ENCODE measurements at regions not wholly inside any gene's neighbourhood (a gene's known extent, or its start where the extent isn't known, plus 50 kb on each side); places are given as distances from the start of the nearest gene placed in this dataset.

GRCh38 chr1:43054961-43055360 lies 96.3 kb upstream of the SLC2A1 start (continued):
- TF ChIP-seq ZNF10 (CRISPR knock-in tag; IDR thresholded peaks at IDR 0.05; ENCODE audit: borderline replicate concordance, low read depth) (no peak), GFI1 (CRISPR knock-in tag; IDR thresholded peaks at IDR 0.05; ENCODE audit: borderline replicate concordance) (no peak)

GRCh38 chr1:43052786-43053439 lies 94.2 kb upstream of the SLC2A1 start:
- DNase-seq (ENCODE audit: low spot score) (no peak), ATAC-seq (no peak), FAIRE-seq (no peak)
- no peaks in the 10 kb centered on the region for H3K27me3 ChIP-seq (ENCODE audit: control insufficient read depth in 1 of 2, insufficient read depth in 2 of 2, low read length in 2 of 2)
- no peak for TF ChIP-seq ZSCAN30 (CRISPR knock-in tag; IDR thresholded peaks at IDR 0.05)
- TF ChIP-seq SIN3A (IDR thresholded peaks at IDR 0.05; ENCODE audit: borderline replicate concordance, low read depth, low read length), result no peak
- TF ChIP-seq NFAT5 (CRISPR knock-in tag; IDR thresholded peaks at IDR 0.05), result no peak
- no peak for TF ChIP-seq NR3C1 (CRISPR knock-in tag; IDR thresholded peaks at IDR 0.05)
- TF ChIP-seq KDM5A (IDR thresholded peaks at IDR 0.05; ENCODE audit: borderline replicate concordance, low read length), result no peak
- TF ChIP-seq ZNF790 (CRISPR knock-in tag; IDR thresholded peaks at IDR 0.05; ENCODE audit: borderline replicate concordance), result no peak
- TF ChIP-seq NONO (IDR thresholded peaks at IDR 0.05), result no peak
- TF ChIP-seq NONO (CRISPR knock-in tag; conservative IDR thresholded peaks at IDR 0.05), result no peak
- TF ChIP-seq ZMYM2 (CRISPR knock-in tag; IDR thresholded peaks at IDR 0.05), result no peak
- no peak for TF ChIP-seq HINFP (CRISPR knock-in tag; IDR thresholded peaks at IDR 0.05; ENCODE audit: low read depth)
- no peaks in the 10 kb centered on the region for H3K79me2 ChIP-seq (ENCODE audit: insufficient read depth, low read length)
- POLR2A ChIA-PET, result no interaction called here
- H3K4me1 ChIP-seq (ENCODE audit: insufficient read depth, low read length), result peaks cover 63% of the 10 kb centered on the region
- H3K4me2 ChIP-seq (ENCODE audit: low read depth, low read length), result no peak overlapping the region
- H2AFZ ChIP-seq (ENCODE audit: low read length), result no peak overlapping the region
- no peak overlapping the region for H3K9ac ChIP-seq (ENCODE audit: insufficient read depth, low read depth, low read length)
- no peaks in the 10 kb centered on the region for H4K20me1 ChIP-seq (ENCODE audit: insufficient read depth, low read length)
- no TSS peak for BruUV-seq (replicated peaks)
- no peaks in the 10 kb centered on the region for H3K9me3 ChIP-seq (ENCODE audit: low read length)
- H3K36me3 ChIP-seq (replicated peaks in 1 of 2; ENCODE audit: control insufficient read depth in 1 of 2, insufficient read depth in 2 of 2, low read length in 2 of 2), result no peaks in the 10 kb centered on the region
- 96% methylated on average over 2 of the region's 2 CpGs for WGBS (ENCODE audit: low lambda C conversion rate)
- CTCF ChIA-PET (ENCODE audit: low intra/inter-chr PET ratio, low total read pairs), result no interaction called here
- H3K4me3 ChIP-seq (replicated peaks in 1 of 3; ENCODE audit: insufficient read depth in 1 of 3, low read depth in 2 of 3, low read length in 3 of 3), result no peak overlapping the region
- H3K27ac ChIP-seq (ENCODE audit: extremely low read length, insufficient read depth, low read length), result no peak overlapping the region
- intact Hi-C loops (cut with micrococcal nuclease; ENCODE audit: unreplicated experiment), result no loop called here
- in situ Hi-C loops (cut with HindIII; ENCODE audit: extremely low pct_ligation_motif_present, low pct_unique_long_range_greater_than_20kb), result no loop called here

Measured in HepG2 (cell line).